Astrocyte (in vitro differentiated cells and primary cell): ENCODE measurements at regions not wholly inside any gene's neighbourhood (a gene's known extent, or its start where the extent isn't known, plus 50 kb on each side); places are given as distances from the start of the nearest gene placed in this dataset.

Source experiments
- DNase-seq: peaks from one replicate; pipeline ENCODE4 v3.0.0-alpha.2; 2010; ENCODE audit warnings: low read depth
- FAIRE-seq: peaks from 2 replicates; lab custom pipeline; 2011; peaks lifted over from hg19 to GRCh38; lab: Jason Lieb, UNC
- H2AFZ ChIP-seq: 2 replicates; pipeline ENCODE4 v1.6.0; 2012; ENCODE audit warnings: low read depth, low read length, inconsistent platforms
- H3K27ac ChIP-seq: 2 replicates; pipeline ENCODE4 v1.5.1; 2011; ENCODE audit warnings: low read depth, low read length, inconsistent platforms
- H3K27me3 ChIP-seq: 2 replicates; pipeline ENCODE4 v1.6.0; 2011; ENCODE audit warnings: low read length, inconsistent platforms; ENCODE audit not compliant: insufficient read depth
- H3K36me3 ChIP-seq: 2 replicates; pipeline ENCODE4 v1.5.1; 2011; ENCODE audit warnings: low read length, inconsistent platforms; ENCODE audit not compliant: insufficient read depth
- H3K4me1 ChIP-seq: 2 replicates; pipeline ENCODE4 v1.5.1; 2011; ENCODE audit warnings: low read length, inconsistent platforms; ENCODE audit not compliant: insufficient read depth
- H3K4me2 ChIP-seq: 2 replicates; pipeline ENCODE4 v1.6.0; 2012; ENCODE audit warnings: low read length, inconsistent platforms
- H3K4me3 ChIP-seq: 2 replicates; pipeline ENCODE4 v1.5.1; 2011; ENCODE audit warnings: low read depth, mild to moderate bottlenecking, low read length, inconsistent platforms; ENCODE audit not compliant: insufficient read depth
- H3K79me2 ChIP-seq: 2 replicates; pipeline ENCODE4 v1.6.0; 2012; ENCODE audit warnings: mild to moderate bottlenecking, low read length, inconsistent platforms; ENCODE audit not compliant: insufficient read depth
- H3K9ac ChIP-seq: 2 replicates; pipeline ENCODE4 v1.6.0; 2012; ENCODE audit warnings: mild to moderate bottlenecking, low read length, inconsistent platforms
- H3K9me3 ChIP-seq: 2 replicates; pipeline ENCODE4 v1.5.1; 2012; ENCODE audit warnings: low read depth, mild to moderate bottlenecking, low read length, inconsistent platforms; ENCODE audit not compliant: insufficient read depth
- H4K20me1 ChIP-seq: 2 replicates; pipeline ENCODE4 v1.6.0; 2012; ENCODE audit warnings: low read length, inconsistent platforms; ENCODE audit not compliant: insufficient read depth
- H3K27ac Mint-ChIP-seq: one replicate; pipeline ENCODE4 v1.8.0; 2021; ENCODE audit warnings: mild to moderate bottlenecking, mixed read lengths; ENCODE audit not compliant: unreplicated experiment
- H3K27me3 Mint-ChIP-seq: one replicate; pipeline ENCODE4 v1.8.0; 2021; ENCODE audit warnings: low read depth, mixed read lengths; ENCODE audit not compliant: unreplicated experiment
- H3K36me3 Mint-ChIP-seq: one replicate; pipeline ENCODE4 v1.8.0; 2021; ENCODE audit warnings: low read depth, mixed read lengths; ENCODE audit not compliant: unreplicated experiment
- H3K4me1 Mint-ChIP-seq: one replicate; pipeline ENCODE4 v1.8.0; 2021; ENCODE audit warnings: low read depth, mixed read lengths; ENCODE audit not compliant: unreplicated experiment
- H3K4me3 Mint-ChIP-seq: one replicate; pipeline ENCODE4 v1.8.0; 2021; ENCODE audit warnings: mild to moderate bottlenecking, moderate library complexity, mixed read lengths; ENCODE audit not compliant: unreplicated experiment
- H3K9me3 Mint-ChIP-seq: one replicate; pipeline ENCODE4 v1.8.0; 2021; ENCODE audit warnings: mild to moderate bottlenecking, mixed read lengths; ENCODE audit not compliant: unreplicated experiment
- CTCF ChIP-seq: IDR thresholded peaks from 2 replicates; pipeline ENCODE4 v1.5.1; 2011; ENCODE audit warnings: low read depth, mild to moderate bottlenecking, inconsistent platforms, low read length, moderate library complexity; ENCODE audit not compliant: insufficient read depth
- EZH2 ChIP-seq: IDR thresholded peaks from 2 replicates; pipeline ENCODE4 v1.6.1; 2012; ENCODE audit warnings: mild to moderate bottlenecking, low read length, inconsistent platforms; ENCODE audit not compliant: insufficient read depth

- TF ChIP-seq CTCF (no peak), EZH2 (no peak)
These were observed 55.8 kb upstream of the MTF2 start for GRCh38 chr1:93023281-93023680.

GRCh38 chr1:93025572-93025971 lies 53.5 kb upstream of the MTF2 start:
- Mint-ChIP-seq H3K36me3 (no peaks in the 10 kb centered on the region), H3K27ac (no peak overlapping the region), H3K9me3 (no peaks in the 10 kb centered on the region), H3K27me3 (peaks cover 16% of the 10 kb centered on the region), H3K4me3 (no peak overlapping the region), H3K4me1 (no peaks in the 10 kb centered on the region)
- Histone ChIP-seq H3K27ac (no peak overlapping the region), H3K9me3 (no peaks in the 10 kb centered on the region), H4K20me1 (no peaks in the 10 kb centered on the region), H3K27me3 (peaks cover 16% of the 10 kb centered on the region), H3K4me2 (no peak overlapping the region), H3K36me3 (no peaks in the 10 kb centered on the region), H3K9ac (no peak overlapping the region), H3K4me1 (no peaks in the 10 kb centered on the region), H3K4me3 (no peak overlapping the region), H2AFZ (no peak overlapping the region), H3K79me2 (no peaks in the 10 kb centered on the region)
- TF ChIP-seq EZH2: no peak
- no peak for TF ChIP-seq CTCF
- FAIRE-seq (no peak), DNase-seq (peak; percentile 29)

More at GRCh38 chr1:93023281-93023680, 55.8 kb upstream of the MTF2 start:
- H2AFZ ChIP-seq: no peak overlapping the region
- no peaks in the 10 kb centered on the region for H3K36me3 ChIP-seq
- no peaks in the 10 kb centered on the region for H3K4me1 ChIP-seq
- H3K9ac ChIP-seq: no peak overlapping the region
- H4K20me1 ChIP-seq: no peaks in the 10 kb centered on the region
- Mint-ChIP-seq H3K9me3 (no peaks in the 10 kb centered on the region), H3K4me1 (no peaks in the 10 kb centered on the region), H3K27ac (no peak overlapping the region), H3K27me3 (peaks cover 7% of the 10 kb centered on the region), H3K36me3 (no peaks in the 10 kb centered on the region), H3K4me3 (no peak overlapping the region)
- H3K9me3 ChIP-seq: no peaks in the 10 kb centered on the region
- H3K4me3 ChIP-seq: no peak overlapping the region
- H3K27me3 ChIP-seq: peaks cover 14% of the 10 kb centered on the region
- DNase-seq (no peak), FAIRE-seq (no peak)
- no peak overlapping the region for H3K4me2 ChIP-seq
- no peak overlapping the region for H3K27ac ChIP-seq
- H3K79me2 ChIP-seq: no peaks in the 10 kb centered on the region

- no peaks in the 10 kb centered on the region for H3K9me3 ChIP-seq
- no peak for TF ChIP-seq CTCF
- no peak for TF ChIP-seq EZH2
- Mint-ChIP-seq H3K36me3 (no peaks in the 10 kb centered on the region), H3K27me3 (peaks cover 16% of the 10 kb centered on the region), H3K27ac (no peak overlapping the region), H3K4me3 (no peak overlapping the region), H3K4me1 (peaks cover 5% of the 10 kb centered on the region), H3K9me3 (no peaks in the 10 kb centered on the region)
- FAIRE-seq (no peak), DNase-seq (no peak)
- H4K20me1 ChIP-seq: no peaks in the 10 kb centered on the region
- peaks cover 16% of the 10 kb centered on the region for H3K27me3 ChIP-seq
- H3K4me2 ChIP-seq: no peak overlapping the region
- no peaks in the 10 kb centered on the region for H3K36me3 ChIP-seq
- no peak overlapping the region for H3K27ac ChIP-seq
- H3K9ac ChIP-seq: no peak overlapping the region
- H3K79me2 ChIP-seq: no peaks in the 10 kb centered on the region
- no peaks in the 10 kb centered on the region for H3K4me1 ChIP-seq
- H3K4me3 ChIP-seq: no peak overlapping the region
- H2AFZ ChIP-seq: no peak overlapping the region
These were observed 50.5 kb upstream of the MTF2 start for GRCh38 chr1:93028542-93028941.
